Common myeloid progenitor, CD34-positive (primary cell): ENCODE measurements at regions not wholly inside any gene's neighbourhood (a gene's known extent, or its start where the extent isn't known, plus 50 kb on each side); places are given as distances from the start of the nearest gene placed in this dataset.

Experiments
- CTCF ChIA-PET: fragments of 350-600 bp; sonication (Branson Sonifier 250); formaldehyde crosslinking; loops from one replicate; lab custom pipeline; 2021; ENCODE audit warnings: antibody characterized with exemption; lab: Charles Lee
- POLR2A ChIA-PET: fragments of 350-600 bp; sonication (Branson Sonifier 250); formaldehyde crosslinking; loops from one replicate; lab custom pipeline; 2021; ENCODE audit warnings: antibody characterized with exemption; lab: Charles Lee
- DNase-seq, 3 donors: peaks; one replicate each; pipeline versions ENCODE4 v3.0.0 to v3.0.0-alpha.2; 2013
- H3K27ac ChIP-seq, 2 experiments: 1 replicate in 1 of 2; 2 replicates in 1 of 2; pipeline ENCODE4 v1.7.0; 2013; ENCODE audit warnings: inconsistent platforms in 2 of 2, low read length in 2 of 2, mild to moderate bottlenecking in 2 of 2, low read depth in 1 of 2, moderate library complexity in 1 of 2; ENCODE audit not compliant: severe bottlenecking in 2 of 2, insufficient read depth in 1 of 2, poor library complexity in 1 of 2
- H3K27me3 ChIP-seq, 5 experiments: replicated peaks in 2 of 5; 1 replicate in 3 of 5; 2 replicates in 2 of 5; pipeline versions ENCODE4 v1.6.1 to v1.7.0; 2013; ENCODE audit warnings: low read length in 4 of 5, mild to moderate bottlenecking in 2 of 5, moderate library complexity in 2 of 5, inconsistent platforms in 1 of 5; ENCODE audit not compliant: insufficient read depth in 5 of 5, control insufficient read depth in 4 of 5
- H3K36me3 ChIP-seq, 4 experiments: 1 replicate in 2 of 4; 2 replicates in 2 of 4; pipeline versions ENCODE4 v1.6.1 to v1.7.0; 2013; ENCODE audit warnings: low read length in 3 of 4, control low read depth in 1 of 4, mild to moderate bottlenecking in 1 of 4; ENCODE audit not compliant: control insufficient read depth in 4 of 4, insufficient read depth in 4 of 4
- H3K4me1 ChIP-seq, 4 experiments: 1 replicate in 3 of 4; 2 replicates in 1 of 4; pipeline versions ENCODE4 v1.6.1 to v1.7.1; 2013; ENCODE audit warnings: low read length in 3 of 4, mild to moderate bottlenecking in 3 of 4, control low read depth in 1 of 4, inconsistent platforms in 1 of 4, moderate library complexity in 1 of 4; ENCODE audit not compliant: control insufficient read depth in 4 of 4, insufficient read depth in 4 of 4; ENCODE audit errors: control extremely low read depth in 1 of 4
- H3K4me3 ChIP-seq, 7 experiments: 1 replicate in 4 of 7; 2 replicates in 3 of 7; pipeline versions ENCODE4 v1.5.1 to v1.7.0; 2013; ENCODE audit warnings: mild to moderate bottlenecking in 7 of 7, low read length in 6 of 7, moderate library complexity in 6 of 7, inconsistent platforms in 2 of 7, low read depth in 2 of 7, control low read depth in 1 of 7; ENCODE audit not compliant: insufficient read depth in 4 of 7, control insufficient read depth in 1 of 7; ENCODE audit errors: extremely low read depth in 1 of 7
- H3K9me3 ChIP-seq, 5 experiments: 1 replicate in 4 of 5; 2 replicates in 1 of 5; pipeline versions ENCODE4 v1.6.1 to v1.7.1; 2013; ENCODE audit warnings: low read length in 4 of 5, mild to moderate bottlenecking in 2 of 5, inconsistent platforms in 1 of 5, low read depth in 1 of 5, moderate library complexity in 1 of 5; ENCODE audit not compliant: control insufficient read depth in 4 of 5, insufficient read depth in 2 of 5; ENCODE audit errors: control extremely low read depth in 1 of 5
- WGBS: methylation state at CpG from one replicate; pipeline ENCODE4 v1.1.5; 2013; ENCODE audit not compliant: insufficient coverage; 5-methylcytosine and 5-hydroxymethylcytosine counted together

- CTCF ChIA-PET: no interaction called here
- H3K27ac ChIP-seq: no peak overlapping the region
- no peaks in the 10 kb centered on the region for H3K4me1 ChIP-seq
- POLR2A ChIA-PET: no interaction called here
- no peak for DNase-seq
- no CpG with 5 or more reads among the region's 1 CpG for WGBS
- H3K9me3 ChIP-seq: no peaks in the 10 kb centered on the region
- H3K36me3 ChIP-seq: no peaks in the 10 kb centered on the region
- H3K27me3 ChIP-seq: no peaks in the 10 kb centered on the region
- no peak overlapping the region for H3K4me3 ChIP-seq
Measured at GRCh38 chr4:63020661-63021060, 1388.6 kb downstream of the TECRL start.

- CTCF ChIA-PET: interaction anchor here (1.5 kb wide), 1 partner anchor 9 kb away, joined by 5 read pairs; no protein-coding TSS in a partner anchor
- Histone ChIP-seq H3K4me3 (no peak overlapping the region), H3K27me3 (no peaks in the 10 kb centered on the region), H3K4me1 (no peaks in the 10 kb centered on the region), H3K36me3 (no peaks in the 10 kb centered on the region), H3K9me3 (no peaks in the 10 kb centered on the region), H3K27ac (no peak overlapping the region)
- DNase-seq: no peak
- WGBS: 100% methylated on average over 1 of the region's 2 CpGs
- POLR2A ChIA-PET: no interaction called here
Measured at GRCh38 chr4:63017300-63017699, 1392.0 kb downstream of the TECRL start.

- Histone ChIP-seq H3K4me3 (no peak overlapping the region), H3K27me3 (no peaks in the 10 kb centered on the region), H3K27ac (no peak overlapping the region), H3K9me3 (peaks cover 0 to 2% (median 0%) of the 10 kb centered on the region in 5 experiments), H3K36me3 (no peaks in the 10 kb centered on the region), H3K4me1 (no peaks in the 10 kb centered on the region)
- ChIA-PET POLR2A (no interaction called here), CTCF (interaction anchor here (1.3 kb wide), 1 partner anchor 9 kb away, joined by 3 read pairs; no protein-coding TSS in a partner anchor)
- no CpG with 5 or more reads among the region's 1 CpG for WGBS
- DNase-seq: no peak
Measured at GRCh38 chr4:62970846-62971245, 1438.4 kb downstream of the TECRL start.

GRCh38 chr4:62960415-62960814 is 1448.8 kb downstream of the TECRL start:
- 65% methylated on average over 2 of the region's 2 CpGs for WGBS
- Histone ChIP-seq H3K4me3 (no peak overlapping the region), H3K36me3 (no peaks in the 10 kb centered on the region), H3K4me1 (no peaks in the 10 kb centered on the region), H3K9me3 (no peaks in the 10 kb centered on the region), H3K27me3 (no peaks in the 10 kb centered on the region), H3K27ac (no peak overlapping the region)
- ChIA-PET POLR2A (no interaction called here), CTCF (no interaction called here)
- no peak for DNase-seq

GRCh38 chr4:62953752-62954151 is 1455.5 kb downstream of the TECRL start:
- CTCF ChIA-PET: interaction anchor here (1.3 kb wide), 1 partner anchor 26 kb away, joined by 3 read pairs; no protein-coding TSS in a partner anchor
- no peaks in the 10 kb centered on the region for H3K9me3 ChIP-seq
- no peak overlapping the region for H3K27ac ChIP-seq
- H3K36me3 ChIP-seq: no peaks in the 10 kb centered on the region
- no peak overlapping the region for H3K4me3 ChIP-seq
- no peak for DNase-seq
- POLR2A ChIA-PET: no interaction called here
- no peaks in the 10 kb centered on the region for H3K27me3 ChIP-seq
- H3K4me1 ChIP-seq: no peaks in the 10 kb centered on the region
- WGBS: 75% methylated on average over 3 of the region's 3 CpGs

GRCh38 chr4:62952366-62952765 is 1456.9 kb downstream of the TECRL start:
- ChIA-PET POLR2A (no interaction called here), CTCF (no interaction called here)
- Histone ChIP-seq H3K4me1 (no peaks in the 10 kb centered on the region), H3K27me3 (no peaks in the 10 kb centered on the region), H3K27ac (no peak overlapping the region), H3K36me3 (no peaks in the 10 kb centered on the region), H3K9me3 (no peaks in the 10 kb centered on the region), H3K4me3 (no peak overlapping the region)
- no peak for DNase-seq
- 83% methylated on average over 3 of the region's 3 CpGs for WGBS

- CTCF ChIA-PET: no interaction called here
- POLR2A ChIA-PET: no interaction called here
- Histone ChIP-seq H3K27ac (no peak overlapping the region), H3K9me3 (no peaks in the 10 kb centered on the region), H3K27me3 (no peaks in the 10 kb centered on the region), H3K4me1 (no peaks in the 10 kb centered on the region), H3K4me3 (no peak overlapping the region), H3K36me3 (no peaks in the 10 kb centered on the region)
- DNase-seq: no peak
Measured at GRCh38 chr4:62948108-62948507, 1461.1 kb downstream of the TECRL start.
